CD14-positive monocyte (primary cell): ENCODE measurements at regions not wholly inside any gene's neighbourhood (a gene's known extent, or its start where the extent isn't known, plus 50 kb on each side); places are given as distances from the start of the nearest gene placed in this dataset.

Experiments used
- DNase-seq, 3 donors: peaks; one replicate each; pipeline ENCODE4 v3.0.0-alpha.2; 2011 to 2022
- H2AFZ ChIP-seq: 2 replicates; pipeline ENCODE4 v1.6.0; 2012; ENCODE audit warnings: mild to moderate bottlenecking, low read depth, low read length, inconsistent platforms; ENCODE audit not compliant: insufficient read depth, poor library complexity, severe bottlenecking
- H3K27ac ChIP-seq, 2 donors: 1 replicate in 1 of 2; 2 replicates in 1 of 2; pipeline ENCODE4 v1.5.1; 2012 to 2013; ENCODE audit warnings: low read length in 2 of 2, control low read depth in 1 of 2, inconsistent platforms in 1 of 2, low read depth in 1 of 2, mild to moderate bottlenecking in 1 of 2
- H3K27me3 ChIP-seq, 2 donors: one replicate each; pipeline versions ENCODE4 v1.6.0 to v1.6.1; 2011 to 2013; ENCODE audit warnings: low read length in 2 of 2; ENCODE audit not compliant: control insufficient read depth in 2 of 2, insufficient read depth in 2 of 2
- H3K36me3 ChIP-seq, 2 donors: replicated peaks in 1 of 2; 1 replicate in 1 of 2; 2 replicates in 1 of 2; pipeline versions ENCODE4 v1.5.1 to v1.6.1; 2012 to 2013; ENCODE audit warnings: low read length in 2 of 2, control low read depth in 1 of 2, inconsistent platforms in 1 of 2, mild to moderate bottlenecking in 1 of 2; ENCODE audit not compliant: insufficient read depth in 2 of 2, control insufficient read depth in 1 of 2
- H3K4me1 ChIP-seq, 2 donors: 1 replicate in 1 of 2; 2 replicates in 1 of 2; pipeline versions ENCODE4 v1.5.1 to v1.6.1; 2012 to 2013; ENCODE audit warnings: low read length in 2 of 2, control low read depth in 1 of 2, inconsistent platforms in 1 of 2, mild to moderate bottlenecking in 1 of 2, moderate library complexity in 1 of 2; ENCODE audit not compliant: insufficient read depth in 2 of 2, control insufficient read depth in 1 of 2
- H3K4me2 ChIP-seq: replicated peaks from 2 replicates; pipeline ENCODE3; 2012; ENCODE audit warnings: low read length, moderate library complexity, mild to moderate bottlenecking; ENCODE audit not compliant: poor library complexity, severe bottlenecking; ENCODE audit errors: extremely low read depth
- H3K4me3 ChIP-seq, 3 experiments: fragments of 200-600 bp in 1 of 3; sonication (generic) in 1 of 3; replicated peaks in 1 of 3; 1 replicate in 2 of 3; 2 replicates in 1 of 3; pipeline ENCODE4 v1.5.1; 2011 to 2013; ENCODE audit warnings: low read length in 3 of 3, mild to moderate bottlenecking in 3 of 3, control low read depth in 2 of 3, low read depth in 2 of 3, inconsistent platforms in 1 of 3, moderate library complexity in 1 of 3
- H3K79me2 ChIP-seq: 2 replicates; pipeline ENCODE4 v1.6.0; 2012; ENCODE audit warnings: mild to moderate bottlenecking, control low read depth, inconsistent platforms, low read length, moderate library complexity; ENCODE audit not compliant: insufficient read depth
- H3K9ac ChIP-seq: 2 replicates; pipeline ENCODE4 v1.6.0; 2017; ENCODE audit warnings: low read length, mild to moderate bottlenecking; ENCODE audit not compliant: insufficient read depth, poor library complexity, severe bottlenecking
- H3K9me3 ChIP-seq, 2 donors: replicated peaks in 1 of 2; 1 replicate in 1 of 2; 2 replicates in 1 of 2; pipeline versions ENCODE4 v1.5.1 to v1.6.1; 2012 to 2013; ENCODE audit warnings: low read length in 2 of 2, control low read depth in 1 of 2; ENCODE audit not compliant: control insufficient read depth in 1 of 2, insufficient read depth in 1 of 2
- H4K20me1 ChIP-seq: 2 replicates; pipeline ENCODE4 v1.6.0; 2012; ENCODE audit warnings: mild to moderate bottlenecking, low read length, control low read depth, moderate library complexity; ENCODE audit not compliant: insufficient read depth
- H3K27ac Mint-ChIP-seq, 7 donors: one replicate each; pipeline ENCODE4 v1.8.0; 2020; ENCODE audit warnings: mild to moderate bottlenecking in 7 of 7, mixed read lengths in 7 of 7, moderate library complexity in 6 of 7, inconsistent platforms in 2 of 7
- H3K27me3 Mint-ChIP-seq, 3 donors: one replicate each; pipeline ENCODE4 v1.8.0; 2021 to 2022; ENCODE audit warnings: low read depth in 3 of 3, mild to moderate bottlenecking in 3 of 3, mixed read lengths in 3 of 3, moderate library complexity in 3 of 3, inconsistent platforms in 1 of 3
- H3K36me3 Mint-ChIP-seq, 2 donors: one replicate each; pipeline ENCODE4 v1.8.0; 2020; ENCODE audit warnings: mixed read lengths in 2 of 2, inconsistent platforms in 1 of 2, mild to moderate bottlenecking in 1 of 2
- H3K4me1 Mint-ChIP-seq: one replicate; pipeline ENCODE4 v1.8.0; 2020; ENCODE audit warnings: mild to moderate bottlenecking, mixed read lengths
- H3K4me3 Mint-ChIP-seq, 2 donors: one replicate each; pipeline ENCODE4 v1.8.0; 2020; ENCODE audit warnings: mild to moderate bottlenecking in 2 of 2, mixed read lengths in 2 of 2, moderate library complexity in 1 of 2
- H3K9me3 Mint-ChIP-seq, 7 donors: one replicate each; pipeline ENCODE4 v1.8.0; 2020 to 2022; ENCODE audit warnings: mixed read lengths in 7 of 7, mild to moderate bottlenecking in 6 of 7, moderate library complexity in 6 of 7, inconsistent platforms in 2 of 7
- CTCF ChIP-seq: fragments of 200-600 bp; IDR thresholded peaks from one replicate; pipeline ENCODE4 v1.8.0; 2022; ENCODE audit warnings: antibody characterized with exemption, mild to moderate bottlenecking
- WGBS: methylation state at CpG from one replicate; pipeline ENCODE4 v1.1.5; 2013; ENCODE audit warnings: missing lambda C conversion rate; ENCODE audit not compliant: insufficient coverage; 5-methylcytosine and 5-hydroxymethylcytosine counted together
- intact Hi-C, 2 donors: fragments of 100-400 bp; cut with micrococcal nuclease; formaldehyde crosslinking; loops; one replicate each; pipeline versions ENCODE4 v1.15.0 to v1.15.1; 2023

GRCh38 chr6:163872335-163872734 is 457.8 kb downstream of the QKI start:
- intact Hi-C loops: no loop called here
- H3K9ac ChIP-seq: no peak overlapping the region
- no peak for TF ChIP-seq CTCF
- no peaks in the 10 kb centered on the region for H3K27me3 ChIP-seq
- no peak overlapping the region for H3K4me2 ChIP-seq
- Mint-ChIP-seq H3K36me3 (no peaks in the 10 kb centered on the region), H3K9me3 (peaks cover 0 to 9% (median 4%) of the 10 kb centered on the region in 7 donors), H3K4me3 (no peak overlapping the region), H3K27me3 (peaks cover 4 to 9% (median 8%) of the 10 kb centered on the region in 3 donors), H3K4me1 (no peaks in the 10 kb centered on the region), H3K27ac (no peak overlapping the region)
- no peaks in the 10 kb centered on the region for H3K4me1 ChIP-seq
- DNase-seq: no peak
- no peaks in the 10 kb centered on the region for H4K20me1 ChIP-seq
- no peak overlapping the region for H3K27ac ChIP-seq
- H3K36me3 ChIP-seq: no peaks in the 10 kb centered on the region
- no peaks in the 10 kb centered on the region for H3K79me2 ChIP-seq
- no peak overlapping the region for H2AFZ ChIP-seq
- 94% methylated on average over 6 of the region's 6 CpGs for WGBS
- H3K4me3 ChIP-seq: no peak overlapping the region
- H3K9me3 ChIP-seq: no peaks in the 10 kb centered on the region

- Histone ChIP-seq H2AFZ (no peak overlapping the region), H3K9ac (no peak overlapping the region), H3K4me3 (no peak overlapping the region), H3K9me3 (no peaks in the 10 kb centered on the region), H3K79me2 (no peaks in the 10 kb centered on the region), H3K27ac (no peak overlapping the region), H3K36me3 (no peaks in the 10 kb centered on the region), H3K4me1 (no peaks in the 10 kb centered on the region), H3K4me2 (no peak overlapping the region), H4K20me1 (no peaks in the 10 kb centered on the region), H3K27me3 (peaks cover 0 to 4% of the 10 kb centered on the region in 2 donors)
- no peak for DNase-seq
- no peaks in the 10 kb centered on the region for H3K4me1 Mint-ChIP-seq
- no peaks in the 10 kb centered on the region for H3K36me3 Mint-ChIP-seq
- H3K27me3 Mint-ChIP-seq: peaks cover 4 to 14% (median 12%) of the 10 kb centered on the region in 3 donors
- peaks cover 0 to 9% (median 5%) of the 10 kb centered on the region in 7 donors for H3K9me3 Mint-ChIP-seq
- no CpG with 5 or more reads among the region's 1 CpG for WGBS
- no peak overlapping the region for H3K4me3 Mint-ChIP-seq
- intact Hi-C loops: no loop called here
- TF ChIP-seq CTCF: no peak
- no peak overlapping the region for H3K27ac Mint-ChIP-seq
Observed at GRCh38 chr6:163871616-163872015, 457.1 kb downstream of the QKI start.
